GM12878 (cell line): ENCODE measurements at regions not wholly inside any gene's neighbourhood (a gene's known extent, or its start where the extent isn't known, plus 50 kb on each side); places are given as distances from the start of the nearest gene placed in this dataset.
A peak's percentile ranks its signal among the peaks of the same experiment; 100 is the strongest.

Experiments
- ATAC-seq: fragments of 200-7000 bp; cut with Tn5 transposase; 3 replicates; pipeline ENCODE4 v1.9.1; 2020; ENCODE audit warnings: mild to moderate bottlenecking, moderate library complexity
- BruUV-seq: library from RNA; stranded (reverse); fragments of 400-500 nt; replicated peaks from 2 replicates; lab custom pipeline; 2021; lab: Mats Ljungman, UMichigan
- CTCF ChIA-PET: fragments of 300-600 bp; sonication (Branson Sonifier 250); formaldehyde crosslinking; extraction: SDS; loops from one replicate; lab custom pipeline; 2021; ENCODE audit warnings: inconsistent platforms; lab: Yijun Ruan, JAX
- POLR2A ChIA-PET: fragments of 350-600 bp; formaldehyde crosslinking; extraction: SDS; loops from one replicate; lab custom pipeline; 2021; ENCODE audit warnings: inconsistent platforms; lab: Charles Lee
- RAD21 ChIA-PET: fragments of 300-600 bp; sonication (Branson Sonifier 250); formaldehyde crosslinking; loops from one replicate; lab custom pipeline; 2023; ENCODE audit warnings: antibody characterized with exemption; ENCODE audit not compliant: unreplicated experiment; lab: Charles Lee
- SMC1A ChIA-PET: fragments of 300-600 bp; sonication (Branson Sonifier 250); formaldehyde crosslinking; loops from one replicate; lab custom pipeline; 2023; ENCODE audit not compliant: unreplicated experiment, uncharacterized antibody; lab: Charles Lee
- DNase-seq: peaks from one replicate; pipeline ENCODE4 v3.0.0-alpha.2; 2011; ENCODE audit warnings: low read depth, low spot score
- FAIRE-seq: peaks from 3 replicates; lab custom pipeline; 2011; peaks lifted over from hg19 to GRCh38; lab: Jason Lieb, UNC
- H2AFZ ChIP-seq: 2 replicates; pipeline ENCODE4 v1.6.0; 2011; ENCODE audit warnings: low read depth, low read length, control low read depth; ENCODE audit not compliant: control insufficient read depth
- H3K27ac ChIP-seq: 2 replicates; pipeline ENCODE4 v1.5.1; 2011; ENCODE audit warnings: control low read depth; ENCODE audit not compliant: control insufficient read depth, insufficient read depth
- H3K27me3 ChIP-seq, 2 experiments: replicated peaks in 1 of 2; 2 replicates each; pipeline versions ENCODE4 v1.6.0 to v1.6.1; 2011; ENCODE audit warnings: low read length in 1 of 2; ENCODE audit not compliant: control insufficient read depth in 2 of 2, insufficient read depth in 2 of 2
- H3K36me3 ChIP-seq, 2 experiments: 2 replicates each; pipeline ENCODE4 v1.5.1; 2011; ENCODE audit warnings: low read length in 1 of 2; ENCODE audit not compliant: control insufficient read depth in 2 of 2, insufficient read depth in 2 of 2
- H3K4me1 ChIP-seq: 2 replicates; pipeline ENCODE4 v1.6.1; 2011; ENCODE audit warnings: mild to moderate bottlenecking, low read length, moderate library complexity, mixed read lengths; ENCODE audit not compliant: control insufficient read depth, insufficient read depth
- H3K4me2 ChIP-seq: 2 replicates; pipeline ENCODE4 v1.6.0; 2011; ENCODE audit warnings: control low read depth; ENCODE audit not compliant: control insufficient read depth, insufficient read depth
- H3K4me3 ChIP-seq: fragments of 200-600 bp; sonication (generic); 2 replicates; pipeline ENCODE4 v1.5.1; 2016
- H3K79me2 ChIP-seq: 2 replicates; pipeline ENCODE4 v1.6.0; 2011; ENCODE audit warnings: low read length; ENCODE audit not compliant: control insufficient read depth, insufficient read depth
- H3K9ac ChIP-seq: 2 replicates; pipeline ENCODE4 v1.8.0; 2011; ENCODE audit warnings: low read length, control low read depth, mixed read lengths; ENCODE audit not compliant: control insufficient read depth, insufficient read depth
- H3K9me3 ChIP-seq: replicated peaks from 3 replicates; pipeline ENCODE4 v1.5.1; 2011; ENCODE audit warnings: mild to moderate bottlenecking, low read length; ENCODE audit not compliant: control insufficient read depth, insufficient read depth
- H4K20me1 ChIP-seq: 2 replicates; pipeline ENCODE4 v1.6.0; 2011; ENCODE audit not compliant: control insufficient read depth, insufficient read depth
- CBX5 ChIP-seq: sonication (generic); IDR thresholded peaks from 2 replicates; pipeline ENCODE4 v1.6.1; 2016; ENCODE audit warnings: low read depth, moderate library complexity, mild to moderate bottlenecking, inconsistent platforms
- E2F8 ChIP-seq: fragments of 450-650 bp; IDR thresholded peaks from 2 replicates; pipeline ENCODE4 v1.6.1; 2018; ENCODE audit warnings: mild to moderate bottlenecking, low read depth, moderate library complexity; ENCODE audit not compliant: partially characterized antibody
- EZH2 ChIP-seq: IDR thresholded peaks from 2 replicates; pipeline ENCODE4 v1.6.1; 2012; ENCODE audit warnings: low read depth, mild to moderate bottlenecking, control low read depth, inconsistent platforms, low read length, borderline replicate concordance; ENCODE audit not compliant: control insufficient read depth
- NKRF ChIP-seq: fragments of 450-650 bp; conservative IDR thresholded peaks from 2 replicates; pipeline ENCODE4 v1.6.1; 2017; ENCODE audit warnings: mild to moderate bottlenecking, moderate library complexity
- PAX8 ChIP-seq: fragments of 450-650 bp; IDR thresholded peaks from 2 replicates; pipeline ENCODE4 v1.6.1; 2017; ENCODE audit warnings: mild to moderate bottlenecking, moderate library complexity
- POLR2A ChIP-seq: IDR thresholded peaks from 2 replicates; pipeline ENCODE4 v1.6.1; 2011; ENCODE audit warnings: low read depth, mild to moderate bottlenecking, low read length
- RBBP5 ChIP-seq: fragments of 200-600 bp; sonication (generic); conservative IDR thresholded peaks from 2 replicates; pipeline ENCODE4 v1.6.1; 2016
- RELB ChIP-seq: fragments of 450-650 bp; IDR thresholded peaks from 2 replicates; pipeline ENCODE4 v1.6.1; 2017; ENCODE audit warnings: low read depth, mild to moderate bottlenecking, moderate library complexity
- RUNX3 ChIP-seq: IDR thresholded peaks from 2 replicates; pipeline ENCODE4 v1.6.1; 2012; ENCODE audit warnings: low read length, inconsistent platforms
- WGBS: methylation state at CpG from one replicate; pipeline ENCODE4 v1.1.6; 2016; ENCODE audit warnings: low lambda C conversion rate; ENCODE audit not compliant: insufficient replicate concordance, insufficient coverage; ENCODE audit errors: missing lambda C conversion rate; 5-methylcytosine and 5-hydroxymethylcytosine counted together
- in situ Hi-C: fragments of 300-500 bp; cut with MboI; formaldehyde crosslinking; loops from 9 replicates; pipeline ENCODE4 v1.14.3; 2018; ENCODE audit warnings: mixed read lengths
- intact Hi-C: fragments of 100-400 bp; cut with micrococcal nuclease; formaldehyde crosslinking; loops from one replicate; pipeline ENCODE4 v1.14.2; 2022; ENCODE audit not compliant: unreplicated experiment

GRCh38 chr4:14772388-14772787 lies 229.9 kb upstream of the CPEB2 start:
- ChIA-PET RAD21 (interaction anchor here (1.1 kb wide), 1 partner anchor 30 kb away, joined by 3 read pairs; no protein-coding TSS in a partner anchor), CTCF (no interaction called here), SMC1A (interaction anchor here (1.0 to 1.6 kb wide), 3 partner anchors 9 to 144 kb away, joined by 3 to 5 read pairs (median 4); no protein-coding TSS in a partner anchor), POLR2A (no interaction called here)
- H3K27me3 ChIP-seq = no peaks in the 10 kb centered on the region
- no peak overlapping the region for H3K9ac ChIP-seq
- no peaks in the 10 kb centered on the region for H3K36me3 ChIP-seq
- H3K27ac ChIP-seq = no peak overlapping the region
- no peaks in the 10 kb centered on the region; the same call in 2 of the 3 replicates for H3K9me3 ChIP-seq
- TF ChIP-seq RBBP5 (no peak), EZH2 (no peak), RELB (no peak), CBX5 (no peak), NKRF (no peak), E2F8 (no peak), RUNX3 (peak; percentile 25; the same call in 1 of the 2 replicates), POLR2A (no peak), PAX8 (no peak)
- ATAC-seq = 0 out of 3 replicates have a peak, but pooled peaks have one; percentile 21
- intact Hi-C loops = no loop called here
- H2AFZ ChIP-seq = no peak overlapping the region
- in situ Hi-C loops = no loop called here
- DNase-seq = no peak
- WGBS = 5% methylated on average over 2 of the region's 2 CpGs
- H3K4me3 ChIP-seq = no peak overlapping the region
- BruUV-seq = no TSS peak
- H3K4me2 ChIP-seq = no peak overlapping the region
- no peaks in the 10 kb centered on the region for H3K79me2 ChIP-seq
- H3K4me1 ChIP-seq = 0 out of 2 replicates have a peak, but pooled peaks cover under 1% of the 10 kb centered on the region
- FAIRE-seq = no peak
- H4K20me1 ChIP-seq = no peaks in the 10 kb centered on the region
